SK-N-MC (cell line): ENCODE measurements at regions not wholly inside any gene's neighbourhood (a gene's known extent, or its start where the extent isn't known, plus 50 kb on each side); places are given as distances from the start of the nearest gene placed in this dataset.

ENCODE experiments used
- EZH2 ChIP-seq: fragments of 200-600 bp; sonication (generic); IDR thresholded peaks from one replicate; pipeline ENCODE4 v1.6.1; 2017; ENCODE audit warnings: antibody characterized with exemption
- POLR2AphosphoS5 ChIP-seq: IDR thresholded peaks from 2 replicates; pipeline ENCODE4 v1.6.1; 2012; ENCODE audit warnings: mild to moderate bottlenecking, low read depth, low read length, borderline replicate concordance

- TF ChIP-seq POLR2AphosphoS5 (no peak), EZH2 (no peak)
Measured at GRCh38 chr21:38086580-38086979, 170.2 kb upstream of the KCNJ15 start.
